Natural killer cell (primary cell): ENCODE measurements at regions not wholly inside any gene's neighbourhood (a gene's known extent, or its start where the extent isn't known, plus 50 kb on each side); places are given as distances from the start of the nearest gene placed in this dataset.

Experiments
- ATAC-seq, 3 donors: fragments of 150-1000 bp in 2 of 3; fragments of 200-7000 bp in 1 of 3; cut with Tn5 transposase; 1 replicate in 1 of 3; 2 replicates in 2 of 3; pipeline ENCODE4 v1.10.0; 2021; ENCODE audit warnings: mild to moderate bottlenecking in 2 of 3, moderate library complexity in 2 of 3
- DNase-seq, 2 donors: peaks; one replicate each; pipeline versions ENCODE4 v3.0.0 to v3.0.0-alpha.2; 2013 to 2021; ENCODE audit warnings: mixed read lengths in 1 of 2
- H3K27ac ChIP-seq: one replicate; pipeline ENCODE4 v1.5.1; 2013; ENCODE audit warnings: mild to moderate bottlenecking, low read length
- H3K27me3 ChIP-seq: one replicate; pipeline ENCODE4 v1.6.1; 2013; ENCODE audit warnings: low read length; ENCODE audit not compliant: control insufficient read depth, insufficient read depth
- H3K36me3 ChIP-seq: one replicate; pipeline ENCODE4 v1.6.1; 2013; ENCODE audit warnings: low read length; ENCODE audit not compliant: control insufficient read depth, insufficient read depth
- H3K4me1 ChIP-seq: one replicate; pipeline ENCODE4 v1.6.1; 2013; ENCODE audit warnings: low read length; ENCODE audit not compliant: control insufficient read depth, insufficient read depth
- H3K4me3 ChIP-seq: one replicate; pipeline ENCODE4 v1.5.1; 2013; ENCODE audit warnings: low read length
- H3K9me3 ChIP-seq: one replicate; pipeline ENCODE4 v1.6.1; 2013; ENCODE audit warnings: low read length; ENCODE audit not compliant: control insufficient read depth, insufficient read depth
- H3K27ac Mint-ChIP-seq, 2 donors: one replicate each; pipeline ENCODE4 v1.8.0; 2022; ENCODE audit warnings: mild to moderate bottlenecking in 2 of 2, mixed read lengths in 2 of 2, moderate library complexity in 1 of 2
- H3K27me3 Mint-ChIP-seq, 2 donors: one replicate each; pipeline ENCODE4 v1.8.0; 2022; ENCODE audit warnings: low read depth in 2 of 2, mixed read lengths in 2 of 2
- H3K36me3 Mint-ChIP-seq: one replicate; pipeline ENCODE4 v1.8.0; 2022; ENCODE audit warnings: mixed read lengths
- H3K4me1 Mint-ChIP-seq, 2 donors: one replicate each; pipeline ENCODE4 v1.8.0; 2022; ENCODE audit warnings: mixed read lengths in 2 of 2
- H3K4me3 Mint-ChIP-seq: one replicate; pipeline ENCODE4 v1.8.0; 2022; ENCODE audit warnings: mild to moderate bottlenecking, moderate library complexity, mixed read lengths
- H3K9me3 Mint-ChIP-seq, 2 donors: one replicate each; pipeline ENCODE4 v1.8.0; 2022; ENCODE audit warnings: mixed read lengths in 2 of 2
- WGBS: methylation state at CpG from one replicate; pipeline ENCODE4 v1.1.7; 2013; ENCODE audit warnings: missing lambda C conversion rate; ENCODE audit not compliant: insufficient coverage; 5-methylcytosine and 5-hydroxymethylcytosine counted together
- intact Hi-C: fragments of 100-400 bp; cut with micrococcal nuclease; formaldehyde crosslinking; loops from one replicate; pipeline ENCODE4 v1.14.2; 2022
- TF ChIP-seq, protein P1 (sequence below): fragments of 200-600 bp; IDR thresholded peaks from one replicate; pipeline ENCODE4 v1.8.0; 2022; ENCODE audit warnings: antibody characterized with exemption

DNA sequence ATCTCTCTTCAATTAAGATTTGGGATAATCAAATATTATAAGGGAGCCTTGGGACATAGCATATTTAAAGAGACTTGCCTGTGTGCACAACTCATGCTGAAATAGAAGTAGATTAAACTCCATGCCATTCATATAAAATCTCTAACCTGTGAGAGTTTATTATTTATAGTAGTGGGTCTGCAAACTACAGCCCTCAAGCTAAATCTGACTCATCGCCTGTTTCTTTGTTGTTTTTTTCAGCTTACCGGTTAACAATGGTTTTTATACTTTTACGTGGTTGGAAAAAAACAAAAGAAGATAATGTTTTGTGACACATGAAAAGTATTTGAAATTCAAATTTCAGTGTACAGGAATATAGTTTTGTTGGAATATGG lies 61.9 kb upstream of the GHR start:
- Mint-ChIP-seq H3K4me1 (no peaks in the 10 kb centered on the region), H3K9me3 (peaks cover 0 to 4% of the 10 kb centered on the region in 2 donors), H3K27me3 (no peaks in the 10 kb centered on the region), H3K27ac (no peak overlapping the region), H3K4me3 (no peak overlapping the region), H3K36me3 (no peaks in the 10 kb centered on the region)
- Histone ChIP-seq H3K27ac (no peak overlapping the region), H3K27me3 (no peaks in the 10 kb centered on the region), H3K4me1 (no peaks in the 10 kb centered on the region), H3K36me3 (no peaks in the 10 kb centered on the region), H3K9me3 (no peaks in the 10 kb centered on the region), H3K4me3 (no peak overlapping the region)
- intact Hi-C loops, result no loop called here
- ATAC-seq (no peak), DNase-seq (no peak)
- 66% methylated on average over 3 of the region's 3 CpGs for WGBS
- TF ChIP-seq, protein P1, sequence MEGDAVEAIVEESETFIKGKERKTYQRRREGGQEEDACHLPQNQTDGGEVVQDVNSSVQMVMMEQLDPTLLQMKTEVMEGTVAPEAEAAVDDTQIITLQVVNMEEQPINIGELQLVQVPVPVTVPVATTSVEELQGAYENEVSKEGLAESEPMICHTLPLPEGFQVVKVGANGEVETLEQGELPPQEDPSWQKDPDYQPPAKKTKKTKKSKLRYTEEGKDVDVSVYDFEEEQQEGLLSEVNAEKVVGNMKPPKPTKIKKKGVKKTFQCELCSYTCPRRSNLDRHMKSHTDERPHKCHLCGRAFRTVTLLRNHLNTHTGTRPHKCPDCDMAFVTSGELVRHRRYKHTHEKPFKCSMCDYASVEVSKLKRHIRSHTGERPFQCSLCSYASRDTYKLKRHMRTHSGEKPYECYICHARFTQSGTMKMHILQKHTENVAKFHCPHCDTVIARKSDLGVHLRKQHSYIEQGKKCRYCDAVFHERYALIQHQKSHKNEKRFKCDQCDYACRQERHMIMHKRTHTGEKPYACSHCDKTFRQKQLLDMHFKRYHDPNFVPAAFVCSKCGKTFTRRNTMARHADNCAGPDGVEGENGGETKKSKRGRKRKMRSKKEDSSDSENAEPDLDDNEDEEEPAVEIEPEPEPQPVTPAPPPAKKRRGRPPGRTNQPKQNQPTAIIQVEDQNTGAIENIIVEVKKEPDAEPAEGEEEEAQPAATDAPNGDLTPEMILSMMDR, result no peak

DNA sequence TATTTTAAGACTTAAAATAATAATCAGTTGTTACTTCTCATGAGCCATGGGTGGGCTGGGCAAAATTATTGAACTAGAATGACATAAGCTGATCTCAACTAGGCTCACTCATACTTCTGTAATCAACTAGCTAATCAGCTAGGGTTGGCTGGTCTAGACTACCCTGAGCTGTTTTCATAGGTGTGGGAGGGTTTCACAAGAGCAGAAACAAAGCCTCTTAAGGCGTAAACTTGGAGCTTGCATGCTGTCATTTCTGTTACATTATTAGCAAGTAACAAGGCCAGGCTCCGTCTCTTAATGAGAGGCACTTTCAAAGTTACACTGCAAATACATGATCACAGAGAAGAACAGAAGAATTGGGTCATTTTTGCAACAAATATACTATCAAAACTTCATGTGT lies 57.2 kb upstream of the GHR start:
- no peaks in the 10 kb centered on the region for H3K9me3 ChIP-seq
- intact Hi-C loops, result no loop called here
- TF ChIP-seq, protein P1, result no peak
- no peak overlapping the region for H3K27ac ChIP-seq
- Mint-ChIP-seq H3K27me3 (no peaks in the 10 kb centered on the region), H3K4me3 (no peak overlapping the region), H3K36me3 (no peaks in the 10 kb centered on the region), H3K27ac (no peak overlapping the region), H3K4me1 (no peaks in the 10 kb centered on the region), H3K9me3 (peaks cover 0 to 3% of the 10 kb centered on the region in 2 donors)
- no peaks in the 10 kb centered on the region for H3K27me3 ChIP-seq
- no peak for ATAC-seq
- H3K4me1 ChIP-seq, result no peaks in the 10 kb centered on the region
- DNase-seq, result no peak
- WGBS, result 88% methylated on average over 2 of the region's 2 CpGs
- no peaks in the 10 kb centered on the region for H3K36me3 ChIP-seq
- no peak overlapping the region for H3K4me3 ChIP-seq
